HG03025 (cell line): ENCODE measurements at regions not wholly inside any gene's neighbourhood (a gene's known extent, or its start where the extent isn't known, plus 50 kb on each side); places are given as distances from the start of the nearest gene placed in this dataset.

ENCODE experiments used
- ATAC-seq: cut with Tn5 transposase; IDR thresholded peaks from one replicate; pipeline ENCODE4 v1.9.1; 2021; ENCODE audit warnings: mild to moderate bottlenecking, moderate library complexity; ENCODE audit not compliant: unreplicated experiment, low FRiP score

- no peak for ATAC-seq
These were observed 59.8 kb upstream of the FHIT start for GRCh38 chr3:61311044-61311443.

GRCh38 chr3:61315871-61316270 is 64.6 kb upstream of the FHIT start:
- ATAC-seq, result no peak

GRCh38 chr3:61323094-61323493 is 71.8 kb upstream of the FHIT start:
- ATAC-seq, result no peak

- no peak for ATAC-seq
These were observed 80.8 kb upstream of the FHIT start for GRCh38 chr3:61331929-61332552.

- no peak for ATAC-seq
These were observed 82.1 kb upstream of the FHIT start for GRCh38 chr3:61333192-61333961.

- ATAC-seq, result no peak
These were observed 83.5 kb upstream of the FHIT start for GRCh38 chr3:61334783-61335182.

- no peak for ATAC-seq
These were observed 89.7 kb upstream of the FHIT start for GRCh38 chr3:61340931-61341461.

GRCh38 chr3:61343543-61343942 is 92.3 kb upstream of the FHIT start:
- ATAC-seq, result no peak

- no peak for ATAC-seq
These were observed 93.8 kb upstream of the FHIT start for GRCh38 chr3:61345020-61345419.

- no peak for ATAC-seq
These were observed 96.7 kb upstream of the FHIT start for GRCh38 chr3:61347981-61348380.

- no peak for ATAC-seq
These were observed 98.5 kb upstream of the FHIT start for GRCh38 chr3:61349717-61350116.

- ATAC-seq, result no peak
These were observed 99.6 kb upstream of the FHIT start for GRCh38 chr3:61350782-61351309.

- no peak for ATAC-seq
These were observed 101.1 kb upstream of the FHIT start for GRCh38 chr3:61352306-61352705.

- ATAC-seq, result no peak
These were observed 102.1 kb upstream of the FHIT start for GRCh38 chr3:61353382-61353781.

- ATAC-seq, result no peak
These were observed 103.4 kb upstream of the FHIT start for GRCh38 chr3:61354604-61355003.

GRCh38 chr3:61356685-61357084 is 105.4 kb upstream of the FHIT start:
- no peak for ATAC-seq

GRCh38 chr3:61357902-61358301 is 106.7 kb upstream of the FHIT start:
- no peak for ATAC-seq

GRCh38 chr3:61358364-61358763 is 107.1 kb upstream of the FHIT start:
- ATAC-seq, result peak; percentile 99

GRCh38 chr3:61360297-61360965 is 109.2 kb upstream of the FHIT start:
- ATAC-seq, result no peak

- ATAC-seq, result no peak
These were observed 118.4 kb upstream of the FHIT start for GRCh38 chr3:61369678-61370077.

GRCh38 chr3:61371123-61371522 is 119.9 kb upstream of the FHIT start:
- ATAC-seq, result no peak
